C4-2B (cell line): ENCODE measurements at regions not wholly inside any gene's neighbourhood (a gene's known extent, or its start where the extent isn't known, plus 50 kb on each side); places are given as distances from the start of the nearest gene placed in this dataset.

Experiments used
- ZFX ChIP-seq: fragments of 450-650 bp; IDR thresholded peaks from 2 replicates; pipeline ENCODE4 v1.6.1; 2017
- TF ChIP-seq, protein P1 (sequence below): fragments of 450-650 bp; conservative IDR thresholded peaks from 2 replicates; pipeline ENCODE4 v1.5.1; 2017; ENCODE audit warnings: mild to moderate bottlenecking

DNA sequence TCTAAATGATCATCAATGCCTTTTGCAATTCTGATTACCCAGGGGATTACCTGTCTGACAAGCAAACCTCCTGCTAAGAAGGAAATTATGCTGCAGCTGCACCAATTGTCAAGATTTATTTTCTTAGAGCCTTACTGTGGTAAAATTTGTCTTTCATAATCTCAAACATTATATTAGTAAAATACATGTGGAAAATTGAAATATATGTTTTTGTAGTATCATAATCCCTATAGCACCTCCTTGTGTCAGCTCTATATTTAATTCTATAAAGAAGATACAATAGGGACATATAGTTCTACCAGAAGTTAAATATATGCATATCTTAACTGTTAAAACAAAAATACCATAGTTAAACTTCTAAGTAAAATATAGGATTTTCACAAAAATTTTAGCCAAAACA lies 655.6 kb upstream of the PCDH10 start:
- TF ChIP-seq, protein P1, sequence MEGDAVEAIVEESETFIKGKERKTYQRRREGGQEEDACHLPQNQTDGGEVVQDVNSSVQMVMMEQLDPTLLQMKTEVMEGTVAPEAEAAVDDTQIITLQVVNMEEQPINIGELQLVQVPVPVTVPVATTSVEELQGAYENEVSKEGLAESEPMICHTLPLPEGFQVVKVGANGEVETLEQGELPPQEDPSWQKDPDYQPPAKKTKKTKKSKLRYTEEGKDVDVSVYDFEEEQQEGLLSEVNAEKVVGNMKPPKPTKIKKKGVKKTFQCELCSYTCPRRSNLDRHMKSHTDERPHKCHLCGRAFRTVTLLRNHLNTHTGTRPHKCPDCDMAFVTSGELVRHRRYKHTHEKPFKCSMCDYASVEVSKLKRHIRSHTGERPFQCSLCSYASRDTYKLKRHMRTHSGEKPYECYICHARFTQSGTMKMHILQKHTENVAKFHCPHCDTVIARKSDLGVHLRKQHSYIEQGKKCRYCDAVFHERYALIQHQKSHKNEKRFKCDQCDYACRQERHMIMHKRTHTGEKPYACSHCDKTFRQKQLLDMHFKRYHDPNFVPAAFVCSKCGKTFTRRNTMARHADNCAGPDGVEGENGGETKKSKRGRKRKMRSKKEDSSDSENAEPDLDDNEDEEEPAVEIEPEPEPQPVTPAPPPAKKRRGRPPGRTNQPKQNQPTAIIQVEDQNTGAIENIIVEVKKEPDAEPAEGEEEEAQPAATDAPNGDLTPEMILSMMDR, result peak; percentile 7; the same call in 1 of the 2 replicates
- no peak for TF ChIP-seq ZFX
